GM10248 (cell line): ENCODE measurements at regions not wholly inside any gene's neighbourhood (a gene's known extent, or its start where the extent isn't known, plus 50 kb on each side); places are given as distances from the start of the nearest gene placed in this dataset.

Experiments used
- CTCF ChIA-PET: fragments of 300-600 bp; sonication (Branson Sonifier 250); formaldehyde crosslinking; extraction: SDS; loops from one replicate; lab custom pipeline; 2021; ENCODE audit warnings: antibody characterized with exemption; lab: Yijun Ruan, JAX
- POLR2A ChIA-PET: fragments of 350-650 bp; sonication (Branson Sonifier 250); formaldehyde crosslinking; extraction: SDS; loops from one replicate; lab custom pipeline; 2020; ENCODE audit warnings: antibody characterized with exemption; lab: Yijun Ruan, JAX
- DNase-seq: peaks from one replicate; pipeline ENCODE4 v3.0.0; 2012; ENCODE audit errors: extremely low spot score
- CTCF ChIP-seq: IDR thresholded peaks from 2 replicates; pipeline ENCODE4 v1.5.1; 2012; ENCODE audit warnings: mild to moderate bottlenecking, low read depth; ENCODE audit errors: extremely low read depth, missing control alignments, control extremely low read depth

- ChIA-PET POLR2A (no interaction called here), CTCF (no interaction called here)
- no peak for TF ChIP-seq CTCF
- no peak for DNase-seq
These were observed 286.6 kb downstream of the UBE3D start for GRCh38 chr6:82779041-82779440.

- POLR2A ChIA-PET: no interaction called here
- DNase-seq: no peak
- no peak for TF ChIP-seq CTCF
- CTCF ChIA-PET: no interaction called here
These were observed 285.3 kb downstream of the UBE3D start for GRCh38 chr6:82780334-82780733.

GRCh38 chr6:82781620-82782204 lies 283.9 kb downstream of the UBE3D start:
- no peak for TF ChIP-seq CTCF
- DNase-seq: no peak
- ChIA-PET POLR2A (no interaction called here), CTCF (no interaction called here)

GRCh38 chr6:82783587-82784236 lies 281.9 kb downstream of the UBE3D start:
- TF ChIP-seq CTCF: no peak
- ChIA-PET POLR2A (no interaction called here), CTCF (interaction anchor here (0.7 to 1.8 kb wide), 2 partner anchors 11 to 19 kb away, joined by 3 read pairs; no protein-coding TSS in a partner anchor)
- no peak for DNase-seq

- no peak for DNase-seq
- ChIA-PET POLR2A (no interaction called here), CTCF (no interaction called here)
- no peak for TF ChIP-seq CTCF
These were observed 280.4 kb downstream of the UBE3D start for GRCh38 chr6:82785206-82785605.

GRCh38 chr6:82786248-82786647 lies 279.4 kb downstream of the UBE3D start:
- no peak for TF ChIP-seq CTCF
- CTCF ChIA-PET: no interaction called here
- POLR2A ChIA-PET: no interaction called here
- no peak for DNase-seq
